Activated naive CD4-positive, alpha-beta T cell (primary cell): ENCODE measurements at regions not wholly inside any gene's neighbourhood (a gene's known extent, or its start where the extent isn't known, plus 50 kb on each side); places are given as distances from the start of the nearest gene placed in this dataset.

ENCODE experiments used
- DNase-seq, 4 experiments: peaks; one replicate each; lab custom pipeline; 2025; lab: John Stamatoyannopoulos, UW

DNA sequence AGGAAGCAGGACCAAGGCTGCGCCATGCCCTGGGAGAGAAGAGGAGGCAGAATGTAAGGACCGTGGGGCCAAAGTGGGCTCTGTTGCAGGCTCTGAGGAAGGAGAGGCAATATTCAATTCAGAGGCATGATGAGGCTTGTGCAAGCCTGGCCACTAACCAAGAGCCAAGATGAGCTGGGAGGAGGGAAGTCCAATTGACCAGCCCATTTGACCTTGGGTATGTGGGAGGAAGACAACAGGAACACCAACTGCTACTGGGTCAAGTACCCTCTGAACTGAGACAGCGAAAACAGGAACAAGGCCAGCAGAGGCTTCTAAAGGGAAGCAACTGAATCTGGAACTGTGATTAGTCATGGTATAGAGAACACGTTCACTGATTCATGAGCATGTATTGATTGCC lies 779.6 kb downstream of the MAFB start:
- no peak for DNase-seq

DNA sequence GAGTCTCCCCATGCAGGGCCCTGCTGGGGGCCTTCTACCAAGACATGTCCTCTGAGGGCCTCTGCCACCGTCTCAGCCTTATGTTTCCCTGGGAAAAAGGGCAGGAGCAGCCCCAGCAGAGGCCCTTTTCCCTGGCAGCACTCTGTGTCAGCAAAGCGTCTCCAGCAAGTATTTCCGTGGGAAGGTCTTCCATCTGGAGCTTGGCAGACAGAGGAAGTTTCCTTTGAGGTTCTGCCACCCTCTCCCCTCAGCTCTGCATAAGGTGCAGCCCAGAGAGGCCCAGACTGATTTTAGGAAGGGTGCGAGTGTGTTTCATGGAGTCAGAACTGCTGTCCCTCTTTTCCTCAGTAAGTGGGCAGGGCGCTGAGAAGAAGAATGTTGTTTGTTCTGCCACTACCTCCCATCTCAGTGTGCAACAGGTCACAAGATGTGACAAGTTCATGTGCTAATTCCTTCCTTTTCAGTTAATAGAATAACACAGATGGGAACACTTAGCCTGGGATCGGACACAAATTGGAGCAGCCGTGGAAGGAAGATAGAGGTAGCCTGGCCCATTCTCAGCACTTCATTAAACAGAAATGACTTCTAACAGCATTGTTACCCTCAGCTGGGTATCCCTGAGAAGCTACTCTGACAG lies 784.4 kb downstream of the MAFB start:
- DNase-seq: no peak

DNA sequence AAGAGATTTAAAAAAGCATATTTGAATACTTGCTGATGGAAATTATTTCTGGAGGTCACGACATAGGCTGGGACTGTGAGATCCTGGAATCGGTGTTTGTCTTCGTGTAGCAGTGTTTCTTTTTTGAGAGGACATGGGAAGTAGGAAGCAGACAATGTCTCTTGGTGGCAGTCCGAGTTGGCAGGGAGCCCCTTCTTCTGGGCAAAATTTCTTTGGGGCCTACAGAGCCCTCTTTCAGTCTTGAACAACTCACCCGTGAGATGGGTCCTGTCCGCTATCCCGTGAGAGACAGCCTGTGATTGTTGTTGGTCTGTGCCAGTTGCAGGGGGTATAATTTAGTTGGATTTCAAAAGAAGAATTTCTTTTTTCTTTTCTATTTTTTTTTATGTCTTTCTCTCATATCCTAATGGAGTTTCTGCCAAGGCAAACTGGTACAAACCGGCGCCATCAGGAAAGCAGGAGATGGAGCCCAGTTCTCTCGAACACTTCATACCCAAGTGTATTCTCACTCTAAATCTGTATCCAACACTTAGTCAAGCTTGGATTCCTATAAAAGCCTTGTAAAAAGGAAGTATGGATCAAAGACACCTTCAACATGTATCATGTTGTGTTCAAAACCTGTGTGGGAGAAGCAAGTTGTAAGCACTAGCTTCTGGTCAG lies 785.1 kb downstream of the MAFB start:
- DNase-seq: no peak

DNA sequence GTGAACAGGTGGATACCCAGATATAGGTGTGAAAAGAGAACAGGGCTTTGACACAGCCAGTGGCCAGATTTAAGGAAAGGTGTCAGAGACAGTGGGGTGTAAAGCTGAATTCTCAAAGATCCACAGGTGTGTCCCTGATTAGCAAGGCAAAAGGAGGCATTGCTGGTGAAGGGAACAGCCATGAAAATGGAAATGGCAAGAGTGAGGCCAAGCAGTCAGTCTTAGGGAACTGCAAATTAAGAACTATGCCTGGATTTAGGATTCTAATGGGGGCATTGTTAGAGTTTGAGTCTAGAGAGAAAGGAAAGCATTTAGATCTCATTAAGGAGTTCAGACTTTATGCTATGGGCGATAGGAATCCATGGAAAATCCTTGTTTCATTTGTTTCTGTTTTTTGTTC lies 789.2 kb downstream of the MAFB start:
- no peak for DNase-seq

DNA sequence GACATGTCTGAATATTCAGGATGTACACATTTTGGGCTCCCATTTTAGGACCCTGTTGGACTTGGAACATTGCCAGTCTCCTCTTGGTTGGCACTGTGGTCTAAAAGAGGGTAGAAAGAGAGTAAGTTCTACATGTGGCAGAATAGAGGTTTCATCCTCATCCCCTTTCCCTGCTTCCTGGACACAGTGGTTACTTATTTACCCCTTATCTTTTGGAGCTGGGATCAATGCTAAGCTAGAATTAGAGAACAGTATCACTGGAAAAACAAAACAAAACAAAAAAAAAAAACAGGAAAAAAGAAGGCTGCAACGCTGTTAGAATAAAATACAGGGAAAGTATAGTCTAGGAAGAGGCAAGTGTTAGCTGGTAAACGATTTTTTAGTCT lies 790.6 kb downstream of the MAFB start:
- no peak for DNase-seq

DNA sequence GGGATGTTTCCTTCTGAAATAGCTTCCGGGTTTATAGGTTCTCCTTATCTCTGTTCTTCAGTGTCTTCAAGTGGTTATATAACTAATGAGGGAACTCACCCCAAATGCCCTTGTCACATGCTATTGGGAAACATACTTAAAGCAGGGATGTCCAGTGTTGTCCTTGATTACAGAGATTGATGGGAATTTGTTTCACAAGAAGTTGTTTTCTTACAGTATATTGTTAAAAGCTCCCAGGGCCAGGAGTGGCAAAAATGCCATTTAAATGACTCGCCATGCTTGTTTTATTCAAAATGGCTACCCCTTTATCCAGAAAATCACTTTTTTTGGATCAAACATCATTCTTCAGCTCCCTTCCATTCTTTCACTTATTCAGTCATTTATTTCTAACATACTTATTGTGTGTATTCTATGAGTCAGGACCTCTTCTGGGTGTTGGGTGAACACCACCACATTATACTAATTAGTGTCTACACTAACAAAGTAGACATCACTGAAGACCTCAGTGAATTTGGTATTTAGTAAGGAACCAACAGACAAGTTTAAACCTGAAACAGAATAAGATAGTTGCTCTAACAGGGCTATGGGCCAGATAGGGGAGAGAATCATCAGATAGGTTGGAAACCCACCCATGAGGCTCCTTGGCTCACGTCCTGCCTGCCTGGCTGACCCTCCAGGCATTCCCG lies 791.1 kb downstream of the MAFB start:
- no peak for DNase-seq

DNA sequence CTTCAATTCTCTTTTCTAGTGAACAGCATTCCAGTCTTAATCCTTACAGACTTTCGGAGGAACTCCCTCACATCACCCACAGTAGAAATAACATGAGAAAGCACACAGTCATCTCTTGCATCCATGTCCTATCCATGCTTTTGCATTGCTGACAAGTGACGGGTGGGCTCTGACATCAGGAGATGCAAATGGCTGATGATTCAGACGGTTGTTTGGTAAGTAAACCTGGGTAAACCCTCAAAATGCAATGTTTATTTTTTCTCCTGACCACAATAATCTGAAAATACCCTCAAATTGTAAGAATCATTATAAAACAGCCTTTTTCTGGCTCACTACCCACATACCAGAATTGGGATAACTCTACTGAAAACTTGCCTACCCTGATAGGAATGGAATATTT lies 792.0 kb downstream of the MAFB start:
- no peak for DNase-seq

DNA sequence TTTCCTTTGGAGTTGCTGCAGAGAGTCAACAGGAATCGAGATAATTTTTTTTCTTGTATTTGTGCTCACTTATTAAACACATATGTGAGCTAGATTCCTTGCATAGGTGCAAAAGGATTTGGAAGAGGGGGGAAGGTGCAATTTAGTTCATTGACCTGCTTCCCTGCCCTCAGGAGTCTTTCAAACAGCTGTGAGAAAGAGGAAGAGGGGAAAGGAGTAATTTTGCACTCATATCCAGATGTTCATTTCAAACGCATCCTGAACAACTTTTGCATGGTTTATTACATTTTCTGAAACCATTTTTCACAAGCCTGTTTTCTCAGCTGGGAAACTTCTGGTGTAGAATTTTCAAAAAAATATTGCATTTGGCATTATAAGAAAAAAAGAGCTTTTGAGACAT lies 795.0 kb downstream of the MAFB start:
- no peak for DNase-seq

DNA sequence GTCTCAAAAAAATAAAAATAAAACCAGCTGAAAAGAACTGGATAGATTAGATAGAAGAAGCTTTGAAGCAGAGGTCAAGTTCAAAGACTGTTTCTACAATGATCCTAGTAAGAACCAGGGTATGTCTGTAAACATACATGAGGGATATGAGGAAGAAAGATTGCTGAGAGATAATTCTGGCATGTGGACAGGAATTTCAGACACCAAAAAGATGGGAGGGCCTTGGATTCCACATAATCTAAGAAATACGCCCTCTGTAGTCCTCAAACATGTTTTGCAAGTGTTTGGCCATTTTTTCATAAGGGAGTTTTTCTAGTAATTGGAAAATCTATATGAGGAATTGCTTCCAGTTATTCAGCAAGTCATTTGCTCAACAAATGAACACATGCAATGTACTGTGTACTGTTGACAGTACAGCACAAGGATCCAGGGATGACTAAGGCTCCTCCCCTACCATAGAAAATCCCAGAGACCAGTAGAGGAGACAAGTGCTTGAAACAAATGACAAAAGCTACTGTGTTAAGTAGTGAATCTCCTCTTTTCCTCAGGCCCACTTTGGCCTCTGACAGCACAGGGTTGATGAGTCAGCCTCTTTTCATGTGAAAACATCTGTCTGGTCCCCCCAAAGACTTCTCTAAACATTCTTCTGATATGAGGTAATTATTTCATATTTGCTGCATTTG lies 795.9 kb downstream of the MAFB start:
- DNase-seq: no peak

DNA sequence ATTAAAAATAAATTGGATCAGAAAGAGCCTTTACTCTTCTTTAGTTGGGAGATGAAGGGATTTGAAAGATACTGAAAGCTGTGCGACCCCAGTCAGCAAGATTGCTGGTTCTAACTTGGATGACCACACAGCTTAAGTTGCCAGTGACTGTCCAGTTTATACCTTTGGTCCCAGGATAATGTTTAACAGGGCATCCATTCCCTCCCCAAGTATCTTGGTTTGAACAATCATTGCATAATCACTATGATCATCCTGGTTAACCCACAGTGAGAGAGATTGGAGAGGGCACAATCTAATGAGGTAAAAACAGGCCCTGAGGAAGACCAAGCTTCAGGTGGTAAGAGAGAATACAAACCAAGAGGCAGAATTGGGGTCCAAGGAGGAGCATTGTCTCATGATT lies 798.3 kb downstream of the MAFB start:
- DNase-seq: no peak

DNA sequence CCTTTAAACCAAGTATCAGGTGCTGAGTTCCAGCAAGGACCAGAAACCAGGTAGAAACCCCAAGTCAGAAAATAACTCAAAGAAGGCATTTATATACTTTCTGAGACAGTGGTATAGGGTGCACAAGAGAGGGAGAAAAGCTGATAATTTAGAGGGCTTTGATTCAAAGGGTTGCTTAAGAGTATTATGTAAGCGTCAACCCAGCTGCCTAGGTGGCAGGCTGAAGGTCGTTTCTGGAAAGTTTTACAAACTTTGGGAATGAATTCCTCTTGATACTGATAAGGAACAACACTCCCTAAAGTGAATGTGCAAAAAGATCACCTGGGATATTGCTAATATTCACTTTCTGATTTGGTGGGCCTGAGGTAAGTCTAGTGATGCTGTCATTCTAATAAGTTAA lies 800.7 kb downstream of the MAFB start:
- no peak for DNase-seq

DNA sequence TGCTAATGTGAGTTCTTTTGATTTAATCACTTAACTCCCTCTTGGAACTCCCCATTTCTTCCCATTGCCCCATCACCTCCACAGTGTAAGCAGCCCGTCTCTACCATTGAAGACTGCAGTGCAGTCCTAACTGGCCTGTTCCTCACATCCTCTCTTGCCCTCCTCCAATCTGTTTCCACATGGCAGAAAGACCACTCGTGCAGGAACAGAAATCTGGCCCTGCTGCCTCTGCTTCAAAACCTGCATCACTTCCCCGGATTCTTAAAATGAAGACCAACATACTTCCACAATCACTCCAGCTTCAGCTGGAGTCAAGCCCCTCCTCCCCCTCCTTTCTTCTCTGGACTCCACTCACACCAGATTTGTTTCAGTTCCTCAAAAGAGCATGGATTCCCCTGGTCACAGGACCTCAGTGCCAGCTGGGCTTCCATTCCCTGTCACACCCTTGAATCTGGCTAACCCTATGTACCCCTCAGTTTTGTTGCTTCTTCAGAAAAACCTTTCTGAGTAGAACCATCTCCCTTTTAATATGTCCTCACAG lies 802.3 kb downstream of the MAFB start:
- DNase-seq: no peak

DNA sequence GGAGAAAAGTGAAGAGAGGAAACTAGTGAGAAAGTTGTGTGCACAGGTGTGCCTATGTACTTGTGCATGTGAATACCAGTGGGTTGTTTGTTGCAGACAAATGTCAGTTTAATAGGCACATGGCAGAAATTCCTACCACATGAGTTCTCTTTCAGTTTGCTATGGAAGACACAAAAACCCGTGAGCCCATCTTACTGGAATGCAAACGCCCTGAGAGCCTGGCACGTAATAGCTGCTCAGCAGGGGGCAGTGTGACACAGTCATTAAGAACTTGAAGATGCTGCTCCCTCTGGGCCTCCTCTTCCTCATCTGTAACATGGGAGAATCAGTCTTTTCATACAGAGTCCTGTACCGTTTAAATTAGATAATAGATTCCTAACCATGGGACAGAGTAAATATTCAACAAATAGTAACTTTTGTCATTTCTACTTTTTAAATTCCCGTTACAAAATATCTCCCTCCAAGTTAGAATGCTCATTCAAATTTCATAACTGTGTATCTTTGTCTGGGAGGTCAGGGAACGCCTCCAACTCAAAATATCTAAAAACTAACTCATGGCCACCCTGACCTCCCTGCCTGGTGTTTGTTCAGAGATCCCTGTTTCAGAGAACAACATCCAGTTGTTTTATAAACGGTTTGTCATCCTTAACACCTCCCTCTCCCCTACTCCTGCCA lies 802.9 kb downstream of the MAFB start:
- DNase-seq: no peak

DNA sequence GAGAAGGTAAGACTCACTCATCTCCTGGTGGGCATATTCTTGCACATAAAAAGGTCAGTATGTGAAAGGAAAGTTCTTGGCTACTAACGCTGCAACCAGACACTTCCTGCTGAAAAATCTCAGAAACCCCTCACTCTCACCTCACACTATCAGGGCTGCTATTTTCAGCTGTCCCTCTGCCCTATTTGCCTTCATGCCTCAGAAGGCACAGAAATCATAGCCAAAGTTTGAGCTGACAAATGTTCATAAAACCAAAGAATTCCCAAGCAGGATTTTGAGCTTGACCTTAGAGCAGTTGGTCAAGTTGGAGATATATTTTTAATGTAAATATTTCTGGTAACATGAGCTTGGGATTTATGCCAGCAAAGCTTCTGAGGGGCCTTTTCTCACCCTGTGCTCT lies 806.2 kb downstream of the MAFB start:
- DNase-seq: no peak

DNA sequence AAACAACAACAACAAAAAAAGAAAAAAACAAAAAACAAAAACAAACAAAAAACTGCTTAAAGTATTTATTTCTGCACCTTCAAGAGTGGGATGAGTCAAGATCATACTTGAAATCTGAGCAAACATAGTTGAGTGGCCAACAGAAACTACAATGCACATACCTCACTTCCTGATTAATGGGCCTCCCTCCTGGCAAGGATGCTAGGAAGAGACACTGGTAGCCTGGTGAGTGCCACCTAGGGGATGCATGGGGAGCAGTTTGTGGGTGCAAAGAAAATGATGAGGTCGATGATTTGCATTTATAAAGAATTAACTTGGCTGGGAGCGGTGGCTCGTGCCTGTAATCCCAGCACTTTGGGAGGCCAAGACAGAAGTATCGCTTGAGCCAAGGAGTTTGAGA lies 808.1 kb downstream of the MAFB start:
- DNase-seq: no peak

DNA sequence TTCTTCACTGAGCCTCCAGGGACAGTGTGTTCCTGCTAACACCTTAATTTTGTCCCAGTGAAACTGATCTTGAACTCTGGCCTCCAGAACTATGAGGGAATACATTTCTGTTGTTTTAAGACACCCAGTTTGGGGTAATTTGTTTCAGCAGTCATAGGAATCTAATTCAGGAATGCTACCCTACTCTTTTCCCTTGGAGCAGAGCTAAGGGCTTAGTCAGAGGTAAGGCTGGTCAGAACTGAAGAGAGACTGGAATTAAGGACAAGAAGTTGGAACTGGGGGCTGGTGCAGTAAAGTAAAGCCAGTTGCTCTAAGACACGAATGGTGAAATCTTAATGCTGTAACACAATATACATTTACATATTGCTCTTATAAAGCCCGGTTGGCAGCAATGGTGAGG lies 809.7 kb downstream of the MAFB start:
- no peak for DNase-seq

DNA sequence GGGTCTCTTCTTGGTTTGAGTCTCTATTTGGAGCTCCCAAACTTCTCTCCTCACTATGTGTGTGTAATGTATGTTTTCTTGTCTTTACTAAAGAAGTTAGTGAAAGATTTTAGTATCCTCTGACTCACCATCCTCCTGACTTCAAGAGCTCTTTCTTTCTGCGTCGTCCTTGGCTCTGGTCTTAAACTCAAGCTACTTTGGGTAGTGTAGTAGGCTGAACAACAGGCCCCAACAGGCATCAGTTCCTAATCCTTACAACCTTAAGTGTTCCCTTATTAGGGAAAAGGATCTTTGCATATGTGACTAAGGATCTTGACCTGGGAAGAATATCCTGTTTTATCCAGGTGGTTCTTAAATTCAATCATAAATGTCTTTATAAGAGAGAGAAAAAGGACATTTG lies 810.2 kb downstream of the MAFB start:
- no peak for DNase-seq

DNA sequence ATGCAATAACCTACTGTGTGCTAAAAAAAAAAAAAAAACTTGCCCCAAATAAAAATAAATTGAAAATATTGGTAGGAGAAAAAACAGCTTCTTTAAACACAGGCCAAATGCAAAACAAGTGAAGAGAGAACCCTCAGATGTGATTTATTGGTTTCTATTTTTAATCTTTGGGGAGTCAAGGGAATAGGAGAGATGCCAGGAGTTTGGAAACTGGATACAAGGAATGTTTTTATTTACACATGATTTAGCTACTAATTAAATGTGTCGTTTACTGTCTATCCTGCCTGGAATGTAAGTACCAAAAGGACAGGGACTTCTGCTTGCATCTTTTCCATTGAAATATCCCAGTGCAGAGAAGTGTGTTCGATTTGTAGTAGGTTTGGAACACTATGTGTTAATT lies 810.7 kb downstream of the MAFB start:
- DNase-seq: no peak

DNA sequence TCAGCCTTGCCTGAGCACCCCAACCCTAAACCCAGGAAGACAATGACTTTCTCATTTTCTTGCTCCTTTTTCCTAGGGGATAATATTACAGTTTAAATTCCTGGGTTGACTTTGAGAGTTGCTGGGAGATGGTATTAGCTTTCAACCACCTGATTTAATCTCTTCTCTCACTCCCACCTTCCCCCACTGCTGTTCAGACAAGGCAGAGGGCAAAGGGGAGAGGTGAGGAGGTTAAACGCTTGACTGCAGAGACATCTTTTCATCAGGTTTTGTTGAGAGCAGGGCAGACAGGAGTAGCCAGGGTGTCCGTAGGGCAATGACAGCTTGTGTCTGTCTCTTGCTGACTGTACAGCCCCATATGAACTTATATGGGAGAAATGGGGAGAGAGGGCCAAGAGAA lies 811.2 kb downstream of the MAFB start:
- DNase-seq: no peak

DNA sequence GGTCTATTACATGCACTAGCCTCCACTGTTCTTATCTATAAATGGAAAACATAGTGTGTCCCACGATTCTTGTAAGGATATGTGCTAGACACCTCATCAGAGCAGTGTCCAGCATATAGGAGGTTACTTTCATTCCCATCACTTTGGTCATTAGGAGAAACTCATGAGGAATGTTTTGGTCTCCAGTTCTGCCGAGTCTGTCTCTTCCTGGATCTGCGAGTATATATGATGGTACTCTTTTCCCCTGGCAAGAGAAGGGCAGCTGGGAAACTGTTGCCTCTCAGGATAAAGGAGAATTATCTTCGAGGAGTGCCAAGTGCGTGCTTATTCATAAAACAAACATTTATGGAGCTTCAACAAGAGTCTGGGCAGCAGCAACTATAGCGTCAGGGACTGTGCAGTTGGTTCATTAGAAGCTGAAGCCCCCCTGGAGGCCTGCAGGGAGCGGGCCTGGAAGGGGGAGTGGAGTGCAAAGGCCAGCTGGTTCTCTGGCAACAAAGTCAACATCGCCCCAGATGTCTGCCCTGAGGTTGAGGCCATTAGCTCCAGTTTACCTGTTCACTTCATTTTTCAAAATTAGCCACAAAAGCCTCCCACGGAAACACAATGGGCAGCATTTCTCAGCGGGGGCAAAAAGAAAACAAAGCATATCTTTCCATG lies 811.9 kb downstream of the MAFB start:
- no peak for DNase-seq

DNA sequence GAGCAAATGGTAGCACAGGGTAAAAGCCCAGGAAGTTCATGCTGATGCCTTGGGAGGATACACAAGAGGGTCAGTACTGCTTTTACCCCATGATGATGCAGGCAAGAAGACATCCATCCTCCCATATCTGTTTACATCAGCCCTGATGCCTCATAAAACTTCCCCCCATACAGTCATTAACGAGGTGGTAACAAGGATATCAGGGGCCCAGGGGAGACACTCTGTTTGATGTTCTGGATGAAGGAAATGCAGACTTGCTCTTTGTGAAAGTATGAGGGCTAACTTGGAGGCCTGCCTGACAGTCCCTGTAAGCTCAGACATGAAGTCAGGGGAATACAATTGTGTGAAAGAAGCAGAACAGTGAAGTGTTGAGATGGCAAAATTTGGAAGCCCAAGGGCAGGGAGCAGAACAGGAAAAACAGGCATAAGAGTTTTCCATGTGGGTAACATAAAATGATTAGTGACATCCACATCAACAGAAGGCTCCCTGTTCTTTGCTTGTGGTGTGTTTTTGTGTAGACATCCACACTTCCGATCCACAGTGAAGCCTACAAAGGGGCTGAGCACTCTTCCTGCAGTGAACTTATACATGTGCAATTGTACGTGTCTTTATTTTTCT lies 813.4 kb downstream of the MAFB start:
- no peak for DNase-seq
